ENCODE measurements at regions not wholly inside any gene's neighbourhood (a gene's known extent, or its start where the extent isn't known, plus 50 kb on each side); places are given as distances from the start of the nearest gene placed in this dataset.
"Not testable (repeated sequence)": the region's sequence is repeated elsewhere in the genome, so short reads cannot be mapped to it uniquely, and the experiment has no call there.

DNA sequence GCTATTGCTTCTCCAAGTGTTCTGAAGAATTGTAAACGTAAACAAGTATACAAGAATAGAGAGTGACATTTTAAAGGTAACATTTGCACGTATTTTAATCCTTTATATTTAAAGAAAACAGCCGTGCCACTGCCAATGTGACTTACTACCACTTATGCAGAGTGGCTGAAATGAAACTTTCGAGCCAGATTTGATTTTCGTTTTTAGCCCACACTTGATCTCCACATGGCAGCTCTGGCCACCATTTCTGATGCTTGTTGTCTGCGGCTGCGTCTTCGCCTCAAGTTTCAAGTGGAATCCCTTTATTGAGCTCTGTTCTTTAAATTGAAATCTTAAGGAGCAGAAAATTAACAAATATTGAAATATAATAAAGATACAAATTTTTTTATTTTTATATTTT, 70.0 kb downstream of the ELAPOR2 start:
- Histone ChIP-seq H2BK5ac (ENCODE audit: insufficient read length, low read length) (no peak overlapping the region), H4K91ac (ENCODE audit: insufficient read length, low read depth, low read length) (no peak overlapping the region), H4K20me1 (ENCODE audit: control insufficient read depth, insufficient read depth, insufficient read length) (no peaks in the 10 kb centered on the region), H3K27me3 (ENCODE audit: insufficient read depth, low read length) (no peaks in the 10 kb centered on the region), H3K9ac (ENCODE audit: extremely low read depth, insufficient read length, low read length) (no peak overlapping the region), H3K79me2 (ENCODE audit: insufficient read depth, low read length) (peaks cover 4% of the 10 kb centered on the region), H2AFZ (ENCODE audit: low read length) (no peak overlapping the region), H2BK20ac (ENCODE audit: low read depth, low read length, poor library complexity, severe bottlenecking) (no peak overlapping the region), H3K9me3 (ENCODE audit: control insufficient read depth, low read depth, low read length) (no peaks in the 10 kb centered on the region), H2BK15ac (ENCODE audit: low read depth, low read length) (no peak overlapping the region), H3K23me2 (ENCODE audit: insufficient read length, low read depth, low read length, poor library complexity, severe bottlenecking) (no peaks in the 10 kb centered on the region), H2BK120ac (ENCODE audit: low read depth, low read length, poor library complexity, severe bottlenecking) (no peak overlapping the region), H3K4ac (ENCODE audit: low read depth, low read length) (no peak overlapping the region), H2AK5ac (ENCODE audit: insufficient read length, low read length) (no peak overlapping the region), H3K4me1 (ENCODE audit: insufficient read depth, low read length) (no peaks in the 10 kb centered on the region), H2BK12ac (ENCODE audit: insufficient read length, low read depth, low read length) (no peak overlapping the region), H3K27ac (ENCODE audit: insufficient read length, low read depth, low read length) (no peak overlapping the region), H3K18ac (ENCODE audit: insufficient read length, low read depth, low read length) (no peak overlapping the region), H3K56ac (ENCODE audit: insufficient read length, low read depth, low read length) (no peak overlapping the region), H3T11ph (ENCODE audit: low read length) (no peak overlapping the region), H3K14ac (ENCODE audit: insufficient read depth, low read length) (no peak overlapping the region), H3K79me1 (ENCODE audit: insufficient read depth, low read depth, low read length, poor library complexity, severe bottlenecking) (peaks cover 8% of the 10 kb centered on the region), H4K8ac (replicated peaks; ENCODE audit: insufficient read length, low read depth, low read length) (no peak overlapping the region), H3K4me2 (ENCODE audit: insufficient read depth, insufficient read length, low read length) (no peak overlapping the region), H4K5ac (ENCODE audit: insufficient read length, low read depth, low read length) (no peak overlapping the region), H3K23ac (ENCODE audit: insufficient read length, low read depth, low read length) (no peak overlapping the region)
- no CpG with 5 or more reads among the region's 8 CpGs for WGBS (ENCODE audit: extremely low coverage, insufficient read length, low lambda C conversion rate)
- TF ChIP-seq, protein P1, sequence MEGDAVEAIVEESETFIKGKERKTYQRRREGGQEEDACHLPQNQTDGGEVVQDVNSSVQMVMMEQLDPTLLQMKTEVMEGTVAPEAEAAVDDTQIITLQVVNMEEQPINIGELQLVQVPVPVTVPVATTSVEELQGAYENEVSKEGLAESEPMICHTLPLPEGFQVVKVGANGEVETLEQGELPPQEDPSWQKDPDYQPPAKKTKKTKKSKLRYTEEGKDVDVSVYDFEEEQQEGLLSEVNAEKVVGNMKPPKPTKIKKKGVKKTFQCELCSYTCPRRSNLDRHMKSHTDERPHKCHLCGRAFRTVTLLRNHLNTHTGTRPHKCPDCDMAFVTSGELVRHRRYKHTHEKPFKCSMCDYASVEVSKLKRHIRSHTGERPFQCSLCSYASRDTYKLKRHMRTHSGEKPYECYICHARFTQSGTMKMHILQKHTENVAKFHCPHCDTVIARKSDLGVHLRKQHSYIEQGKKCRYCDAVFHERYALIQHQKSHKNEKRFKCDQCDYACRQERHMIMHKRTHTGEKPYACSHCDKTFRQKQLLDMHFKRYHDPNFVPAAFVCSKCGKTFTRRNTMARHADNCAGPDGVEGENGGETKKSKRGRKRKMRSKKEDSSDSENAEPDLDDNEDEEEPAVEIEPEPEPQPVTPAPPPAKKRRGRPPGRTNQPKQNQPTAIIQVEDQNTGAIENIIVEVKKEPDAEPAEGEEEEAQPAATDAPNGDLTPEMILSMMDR (conservative IDR thresholded peaks at IDR 0.05) = no peak
- Mint-ChIP-seq H3K4me3 (no peak overlapping the region), H3K9me3 (peaks cover 29 to 30% of the 10 kb centered on the region in 2 experiments), H3K4me1 (no peaks in the 10 kb centered on the region), H3K27me3 (ENCODE audit: low read depth) (no peaks in the 10 kb centered on the region), H3K36me3 (ENCODE audit: insufficient read depth in 1 of 3, low read depth in 3 of 3) (peaks cover 21 to 37% (median 26%) of the 10 kb centered on the region in 3 experiments), H3K27ac (no peak overlapping the region)
- DNase-seq = no peak

DNA sequence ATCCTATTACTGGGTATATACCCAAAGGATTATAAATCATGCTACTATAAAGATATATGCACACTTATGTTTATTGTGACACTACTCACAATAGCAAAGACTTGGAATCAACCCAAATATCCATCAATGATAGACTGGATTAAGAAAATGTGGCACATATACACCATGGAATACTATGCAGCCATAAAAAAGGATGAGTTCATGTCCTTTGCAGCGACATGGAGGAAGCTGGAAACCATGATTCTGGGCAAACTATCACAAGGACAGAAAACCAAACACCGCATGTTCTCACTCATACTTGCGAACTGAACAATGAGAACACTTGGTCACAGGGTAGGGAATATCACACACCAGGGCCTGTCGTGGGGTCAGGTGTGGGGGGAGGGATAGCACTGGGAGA, 71.6 kb downstream of the ELAPOR2 start:
- H3K36me3 Mint-ChIP-seq (ENCODE audit: insufficient read depth in 1 of 3, low read depth in 3 of 3) = peaks cover 32 to 53% (median 38%) of the 10 kb centered on the region in 3 experiments
- H3K4me3 Mint-ChIP-seq; H3K14ac ChIP-seq (ENCODE audit: insufficient read depth, low read length); H3K23me2 ChIP-seq (ENCODE audit: insufficient read length, low read depth, low read length, poor library complexity, severe bottlenecking); H3K9ac ChIP-seq (ENCODE audit: extremely low read depth, insufficient read length, low read length); H3K23ac ChIP-seq (ENCODE audit: insufficient read length, low read depth, low read length); H3K4ac ChIP-seq (ENCODE audit: low read depth, low read length); H3K27me3 Mint-ChIP-seq (ENCODE audit: low read depth); H3K79me2 ChIP-seq (ENCODE audit: insufficient read depth, low read length); DNase-seq; H3K4me2 ChIP-seq (ENCODE audit: insufficient read depth, insufficient read length, low read length); H3K27ac Mint-ChIP-seq; H4K91ac ChIP-seq (ENCODE audit: insufficient read length, low read depth, low read length); H2BK15ac ChIP-seq (ENCODE audit: low read depth, low read length); H3K27ac ChIP-seq (ENCODE audit: insufficient read length, low read depth, low read length); H3K4me1 Mint-ChIP-seq; H3T11ph ChIP-seq (ENCODE audit: low read length); H3K79me1 ChIP-seq (ENCODE audit: insufficient read depth, low read depth, low read length, poor library complexity, severe bottlenecking); H3K27me3 ChIP-seq (ENCODE audit: insufficient read depth, low read length); H2BK12ac ChIP-seq (ENCODE audit: insufficient read length, low read depth, low read length); H2BK20ac ChIP-seq (ENCODE audit: low read depth, low read length, poor library complexity, severe bottlenecking); H2AK5ac ChIP-seq (ENCODE audit: insufficient read length, low read length); H4K8ac ChIP-seq (replicated peaks; ENCODE audit: insufficient read length, low read depth, low read length); H2AFZ ChIP-seq (ENCODE audit: low read length); H2BK5ac ChIP-seq (ENCODE audit: insufficient read length, low read length); H3K4me1 ChIP-seq (ENCODE audit: insufficient read depth, low read length); H3K9me3 ChIP-seq (ENCODE audit: control insufficient read depth, low read depth, low read length); H3K56ac ChIP-seq (ENCODE audit: insufficient read length, low read depth, low read length); H2BK120ac ChIP-seq (ENCODE audit: low read depth, low read length, poor library complexity, severe bottlenecking); H4K20me1 ChIP-seq (ENCODE audit: control insufficient read depth, insufficient read depth, insufficient read length); H3K18ac ChIP-seq (ENCODE audit: insufficient read length, low read depth, low read length); H4K5ac ChIP-seq (ENCODE audit: insufficient read length, low read depth, low read length): not testable (repeated sequence)
- WGBS (ENCODE audit: extremely low coverage, insufficient read length, low lambda C conversion rate) = no CpG with 5 or more reads among the region's 4 CpGs
- peaks cover 41 to 44% of the 10 kb centered on the region in 2 experiments for H3K9me3 Mint-ChIP-seq

Measured in H9 (cell line).